GM10266 (cell line): ENCODE measurements at regions not wholly inside any gene's neighbourhood (a gene's known extent, or its start where the extent isn't known, plus 50 kb on each side); places are given as distances from the start of the nearest gene placed in this dataset.

Experiments used
- DNase-seq: peaks from one replicate; pipeline ENCODE4 v3.0.0; 2012; ENCODE audit errors: extremely low spot score
- TF ChIP-seq, protein P1 (sequence below): IDR thresholded peaks from 2 replicates; pipeline ENCODE4 v1.5.1; 2012; ENCODE audit warnings: mild to moderate bottlenecking, low read depth; ENCODE audit not compliant: control insufficient read depth, insufficient read depth; ENCODE audit errors: missing control alignments

- TF ChIP-seq, protein P1, sequence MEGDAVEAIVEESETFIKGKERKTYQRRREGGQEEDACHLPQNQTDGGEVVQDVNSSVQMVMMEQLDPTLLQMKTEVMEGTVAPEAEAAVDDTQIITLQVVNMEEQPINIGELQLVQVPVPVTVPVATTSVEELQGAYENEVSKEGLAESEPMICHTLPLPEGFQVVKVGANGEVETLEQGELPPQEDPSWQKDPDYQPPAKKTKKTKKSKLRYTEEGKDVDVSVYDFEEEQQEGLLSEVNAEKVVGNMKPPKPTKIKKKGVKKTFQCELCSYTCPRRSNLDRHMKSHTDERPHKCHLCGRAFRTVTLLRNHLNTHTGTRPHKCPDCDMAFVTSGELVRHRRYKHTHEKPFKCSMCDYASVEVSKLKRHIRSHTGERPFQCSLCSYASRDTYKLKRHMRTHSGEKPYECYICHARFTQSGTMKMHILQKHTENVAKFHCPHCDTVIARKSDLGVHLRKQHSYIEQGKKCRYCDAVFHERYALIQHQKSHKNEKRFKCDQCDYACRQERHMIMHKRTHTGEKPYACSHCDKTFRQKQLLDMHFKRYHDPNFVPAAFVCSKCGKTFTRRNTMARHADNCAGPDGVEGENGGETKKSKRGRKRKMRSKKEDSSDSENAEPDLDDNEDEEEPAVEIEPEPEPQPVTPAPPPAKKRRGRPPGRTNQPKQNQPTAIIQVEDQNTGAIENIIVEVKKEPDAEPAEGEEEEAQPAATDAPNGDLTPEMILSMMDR = no peak
Measured at GRCh38 chr2:200161458-200161857, 145.0 kb upstream of the SPATS2L start.

GRCh38 chr2:200165687-200166086 is 140.8 kb upstream of the SPATS2L start:
- TF ChIP-seq, protein P1 = no peak
- DNase-seq = no peak

More at GRCh38 chr2:200161458-200161857, 145.0 kb upstream of the SPATS2L start:
- DNase-seq = no peak

DNA sequence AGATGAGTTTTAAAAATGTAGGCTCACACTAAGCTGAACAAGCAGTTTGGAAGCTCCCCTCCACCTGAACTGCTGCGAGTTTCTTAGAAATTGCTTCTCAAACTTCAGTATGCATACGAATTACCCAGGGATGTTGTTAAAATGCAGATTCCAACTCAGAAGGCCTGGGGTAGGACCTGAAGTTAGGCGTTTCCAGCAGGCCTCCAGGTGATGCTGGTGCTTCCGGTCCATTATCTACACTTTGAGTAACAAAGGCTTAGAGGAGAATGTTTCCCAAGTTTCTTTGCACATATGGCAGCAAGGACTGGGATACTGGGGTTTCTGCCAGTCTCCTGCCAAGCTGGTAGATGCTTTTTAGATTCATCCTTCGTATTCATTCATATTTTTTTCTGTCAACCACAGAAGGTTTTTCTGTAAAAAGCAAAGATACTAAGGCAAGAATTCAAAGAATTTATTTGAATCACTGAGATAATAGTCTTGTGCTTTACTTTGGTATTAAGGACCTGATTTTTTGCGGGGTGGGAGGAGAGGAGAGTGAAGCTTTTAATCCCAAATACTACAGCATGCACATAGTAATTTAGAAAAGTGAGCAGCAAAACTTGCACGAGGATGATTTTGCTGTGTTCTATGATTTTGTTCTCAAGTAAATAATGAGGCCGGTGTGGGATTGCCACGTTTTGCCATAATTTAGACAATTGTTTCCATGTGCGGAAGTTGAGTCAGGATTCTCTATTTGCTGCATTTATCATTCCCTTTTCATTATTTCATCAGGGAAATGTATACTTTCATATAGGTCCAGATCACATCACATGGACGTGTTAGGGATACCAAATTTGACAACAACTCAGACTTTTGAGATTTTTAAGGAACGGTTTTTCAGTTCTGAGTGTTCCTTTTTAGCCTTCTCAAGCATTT is 137.6 kb upstream of the SPATS2L start:
- no peak for DNase-seq
- TF ChIP-seq, protein P1 = no peak

- no peak for DNase-seq
- TF ChIP-seq, protein P1 = no peak
Measured at GRCh38 chr2:200170221-200170620, 136.3 kb upstream of the SPATS2L start.

DNA sequence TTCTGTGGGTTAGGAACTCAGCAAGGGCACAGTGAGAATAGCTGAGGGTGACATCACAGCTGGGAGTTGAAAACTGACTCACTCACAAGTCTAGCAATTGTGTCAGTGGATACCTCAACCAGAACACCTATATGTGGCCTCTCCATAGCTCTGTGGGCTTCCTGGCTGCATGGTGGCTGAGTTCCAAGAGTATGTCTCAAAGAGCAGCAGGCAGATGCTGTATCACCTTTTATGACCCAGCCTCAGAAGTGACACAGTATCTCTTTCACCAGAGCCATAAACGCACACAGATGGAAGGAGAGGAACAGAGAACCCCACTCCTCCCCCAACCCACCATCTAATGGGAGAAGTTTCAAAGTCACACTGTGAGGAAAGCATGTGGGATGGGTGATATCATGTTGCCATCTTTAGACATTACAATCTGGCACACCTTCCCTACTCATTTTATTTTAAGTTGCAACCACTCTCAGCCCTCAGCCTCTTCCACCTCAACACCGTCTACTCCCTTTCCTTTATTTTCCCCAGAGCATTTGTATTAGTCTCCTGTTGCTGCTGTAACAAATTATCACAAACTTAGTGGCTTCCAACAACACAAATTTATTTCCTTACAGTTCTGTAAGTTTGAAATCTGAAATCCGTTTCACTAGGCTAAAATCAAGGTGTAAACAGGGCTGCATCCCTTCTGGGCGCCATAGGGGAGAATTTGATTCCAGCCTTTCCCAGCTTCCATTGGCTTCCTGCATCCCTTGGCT is 134.6 kb upstream of the SPATS2L start:
- no peak for DNase-seq
- TF ChIP-seq, protein P1 = no peak

- DNase-seq = no peak
- TF ChIP-seq, protein P1 = no peak
Measured at GRCh38 chr2:200172521-200172920, 134.0 kb upstream of the SPATS2L start.
